NAMALWA (cell line): ENCODE measurements at regions not wholly inside any gene's neighbourhood (a gene's known extent, or its start where the extent isn't known, plus 50 kb on each side); places are given as distances from the start of the nearest gene placed in this dataset.

Experiments
- DNase-seq: peaks from one replicate; pipeline ENCODE4 v3.0.0-alpha.2; 2015; ENCODE audit warnings: low spot score

DNA sequence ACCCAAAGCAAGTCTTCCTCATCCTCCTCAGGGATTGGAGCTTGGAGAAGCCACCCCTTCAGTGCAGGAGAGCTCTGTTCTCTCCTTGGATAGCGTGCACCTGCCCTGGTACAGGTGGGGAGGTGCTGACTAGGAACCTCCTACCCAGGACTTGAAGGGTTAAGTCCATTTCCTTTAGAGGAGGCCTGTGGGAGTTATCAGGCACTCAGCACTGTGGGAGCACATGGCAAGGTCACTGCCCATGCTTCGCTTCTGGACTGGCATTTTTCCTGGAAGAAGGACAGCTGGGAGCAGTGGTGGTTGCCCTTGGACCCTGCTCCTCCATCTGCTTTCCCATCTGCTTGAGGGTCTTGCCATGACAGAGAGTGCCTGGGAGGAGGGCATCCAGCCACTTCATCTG is 142.8 kb downstream of the CXCL12 start:
- no peak for DNase-seq

GRCh38 chr10:44240584-44241205 is 144.2 kb downstream of the CXCL12 start:
- no peak for DNase-seq

- no peak for DNase-seq
These were observed 146.7 kb downstream of the CXCL12 start for GRCh38 chr10:44238212-44238611.

DNA sequence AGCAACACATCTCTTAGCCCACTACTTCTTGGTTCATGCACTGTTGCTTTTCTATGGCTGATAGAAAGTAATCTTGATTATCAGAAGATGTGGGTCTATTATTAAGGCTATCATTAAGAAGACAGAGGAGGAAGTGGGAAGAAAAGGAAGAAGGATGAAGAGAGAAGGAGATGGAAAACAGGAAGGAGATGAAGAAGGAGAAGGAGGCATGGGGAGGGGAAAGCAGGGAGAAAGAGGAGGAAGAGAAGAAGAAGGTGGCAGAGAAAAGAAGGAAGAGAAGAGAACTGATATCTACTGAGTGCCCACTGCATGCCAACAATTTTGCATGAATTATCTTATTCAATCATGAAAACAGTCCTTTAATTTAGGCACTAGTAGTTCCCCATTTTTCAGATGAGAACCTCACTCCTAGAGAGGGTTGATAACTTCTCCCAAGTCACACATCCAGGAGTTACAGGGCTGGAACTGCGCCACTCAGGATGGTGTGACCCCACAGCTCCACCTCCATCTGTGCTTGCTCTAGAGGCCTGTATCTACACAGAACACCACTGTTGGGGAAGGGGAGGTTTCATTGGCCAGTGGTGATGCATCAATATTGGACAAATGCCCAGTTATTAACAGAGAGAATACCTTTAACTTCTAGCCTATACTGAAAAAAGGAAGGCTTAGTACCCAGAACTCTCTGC is 147.4 kb downstream of the CXCL12 start:
- no peak for DNase-seq

- no peak for DNase-seq
These were observed 149.5 kb downstream of the CXCL12 start for GRCh38 chr10:44235363-44235762.

- DNase-seq = no peak
These were observed 150.4 kb downstream of the CXCL12 start for GRCh38 chr10:44234483-44234875.

DNA sequence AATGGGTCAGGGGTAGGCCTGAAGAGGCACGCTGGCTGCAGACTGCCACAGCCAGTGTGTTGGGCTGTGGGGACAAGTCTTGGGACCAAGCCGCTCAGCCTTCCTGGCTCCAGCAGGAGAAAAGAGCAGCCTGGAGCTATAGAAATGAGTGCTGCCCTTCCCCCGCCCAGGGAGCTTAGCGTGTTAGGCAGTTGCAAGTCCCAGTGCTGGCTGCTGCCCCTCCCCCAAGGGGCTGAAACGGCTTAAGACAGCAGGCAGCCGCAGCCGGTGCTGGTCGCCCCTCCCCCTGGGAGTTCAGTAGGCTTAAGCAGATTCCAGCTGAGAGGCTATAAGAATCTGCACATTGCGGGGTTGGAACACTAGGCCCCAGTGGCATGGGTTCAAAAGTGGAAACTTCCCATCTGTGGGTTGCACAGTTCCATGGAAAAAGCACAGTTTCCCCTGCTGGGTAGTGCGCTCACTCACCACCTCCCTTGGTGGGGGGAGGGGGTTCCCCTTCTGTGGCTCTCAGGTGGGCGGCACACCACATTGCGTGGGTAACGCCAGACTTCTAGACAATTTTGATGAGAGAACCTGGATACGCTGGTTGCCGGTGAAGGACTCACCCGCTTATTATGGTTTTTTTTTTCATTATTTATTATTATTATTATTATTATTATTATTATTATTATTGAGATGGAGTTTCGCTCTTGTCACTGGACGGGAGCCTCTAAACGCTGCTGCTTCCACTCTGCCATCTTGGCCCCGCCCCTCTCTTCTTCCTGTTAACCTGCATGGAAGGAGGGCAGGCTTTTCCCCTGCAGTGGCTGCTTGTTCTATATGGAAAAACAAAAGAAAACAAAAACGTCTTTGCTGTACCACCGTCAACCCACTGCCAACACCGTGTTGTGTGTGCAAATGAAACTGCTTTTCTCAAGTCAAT is 151.1 kb downstream of the CXCL12 start:
- DNase-seq = no peak

DNA sequence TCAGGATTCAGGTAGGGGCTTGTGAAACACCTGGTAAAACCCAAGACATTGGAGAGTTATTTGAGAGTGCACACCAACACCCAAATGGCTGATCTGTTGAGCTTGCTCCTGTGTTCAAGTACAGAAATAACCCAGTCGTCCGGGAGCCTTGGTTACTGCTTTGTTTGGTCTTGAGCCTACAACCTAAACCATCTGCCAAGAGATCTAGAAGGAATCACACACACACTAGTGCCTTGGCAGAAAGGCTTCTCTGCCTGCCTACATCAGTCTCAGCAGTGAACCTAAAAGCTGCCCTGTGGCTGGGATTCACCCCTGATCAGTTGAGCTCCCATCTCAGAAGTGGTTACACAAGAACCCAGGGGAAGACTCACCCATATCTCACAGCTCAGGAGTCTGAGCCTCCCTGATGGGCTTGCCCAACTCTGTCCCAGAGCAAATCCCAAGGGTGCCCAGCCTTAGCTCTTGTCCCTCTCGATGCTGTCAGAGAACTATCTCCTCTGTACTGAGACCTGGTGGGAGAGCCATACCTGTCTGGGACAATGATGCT is 167.6 kb downstream of the CXCL12 start:
- DNase-seq = no peak

- no peak for DNase-seq
These were observed 168.8 kb downstream of the CXCL12 start for GRCh38 chr10:44216073-44216472.

GRCh38 chr10:44209811-44210210 is 175.1 kb downstream of the CXCL12 start:
- no peak for DNase-seq

DNA sequence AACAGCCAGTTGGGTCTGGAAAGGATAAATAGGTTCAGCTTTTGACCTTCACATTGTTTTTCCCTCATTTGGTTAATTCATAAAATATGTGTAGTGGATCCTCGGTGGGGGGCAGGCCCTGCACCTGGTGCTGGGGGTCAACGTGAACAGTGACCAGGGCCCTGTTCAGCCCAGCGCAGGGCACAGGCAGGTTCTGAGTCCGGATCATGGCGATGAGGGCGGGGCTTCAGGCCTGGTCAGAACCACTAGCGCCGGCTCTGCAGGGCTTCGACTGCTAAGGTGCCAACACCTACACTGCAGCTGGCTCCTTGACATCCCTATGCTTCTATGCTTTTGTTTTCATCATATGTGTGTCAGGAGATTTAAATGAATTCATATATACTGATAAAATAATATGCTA is 177.7 kb downstream of the CXCL12 start:
- DNase-seq = no peak

DNA sequence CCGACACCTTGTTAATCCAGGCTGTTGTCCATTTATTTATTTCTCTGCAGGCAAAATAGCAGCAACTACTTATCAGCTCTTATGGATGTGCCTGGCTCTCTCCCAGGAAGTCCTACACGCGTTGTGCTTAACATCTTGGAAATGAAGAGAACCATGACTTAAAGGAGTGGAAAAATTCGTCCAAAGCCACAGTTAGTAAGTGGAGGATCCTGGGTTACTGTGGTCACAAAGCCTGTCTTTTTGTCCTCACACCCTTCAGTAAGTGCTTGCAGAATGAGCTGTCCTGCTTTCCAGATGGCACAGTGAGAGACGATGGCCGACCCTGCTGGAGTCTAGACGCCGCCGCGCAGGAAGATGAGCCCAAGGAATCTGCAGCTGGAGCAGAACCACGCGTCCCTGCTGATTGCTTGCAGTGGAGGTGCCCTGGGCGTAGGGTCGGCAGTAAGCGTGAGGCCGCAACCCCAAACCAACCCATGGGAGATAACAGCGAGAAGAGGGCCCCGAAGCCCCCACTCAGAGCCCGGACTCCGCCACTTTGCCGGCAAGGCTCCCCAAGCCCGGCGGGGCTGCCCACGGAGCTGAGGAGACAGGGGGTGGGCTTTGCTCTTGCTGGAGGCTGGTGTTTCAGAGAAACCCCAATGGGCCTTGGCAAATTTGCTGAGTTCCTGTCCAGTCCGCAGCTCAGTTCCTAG is 178.6 kb downstream of the CXCL12 start:
- DNase-seq = no peak

DNA sequence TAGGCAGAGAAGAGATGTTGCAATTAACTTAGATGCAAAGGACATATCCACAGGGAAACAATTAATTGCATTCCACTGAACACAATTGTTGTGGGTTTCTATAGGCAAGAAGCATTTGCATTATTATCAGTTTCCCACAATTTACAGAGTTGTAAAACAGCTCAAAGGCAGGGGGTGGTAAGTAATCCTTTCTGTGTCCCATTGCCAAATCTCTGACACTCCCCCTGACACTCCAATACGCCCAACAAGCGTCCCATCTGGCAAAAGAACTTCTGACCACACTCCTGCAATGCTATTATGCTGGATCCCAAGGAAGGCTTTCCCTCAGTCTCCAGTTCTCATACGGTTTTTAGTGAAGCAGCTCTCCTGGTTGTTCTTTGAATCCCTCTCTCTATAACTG is 179.8 kb downstream of the CXCL12 start:
- DNase-seq = no peak

GRCh38 chr10:44203535-44203934 is 181.4 kb downstream of the CXCL12 start:
- no peak for DNase-seq

DNA sequence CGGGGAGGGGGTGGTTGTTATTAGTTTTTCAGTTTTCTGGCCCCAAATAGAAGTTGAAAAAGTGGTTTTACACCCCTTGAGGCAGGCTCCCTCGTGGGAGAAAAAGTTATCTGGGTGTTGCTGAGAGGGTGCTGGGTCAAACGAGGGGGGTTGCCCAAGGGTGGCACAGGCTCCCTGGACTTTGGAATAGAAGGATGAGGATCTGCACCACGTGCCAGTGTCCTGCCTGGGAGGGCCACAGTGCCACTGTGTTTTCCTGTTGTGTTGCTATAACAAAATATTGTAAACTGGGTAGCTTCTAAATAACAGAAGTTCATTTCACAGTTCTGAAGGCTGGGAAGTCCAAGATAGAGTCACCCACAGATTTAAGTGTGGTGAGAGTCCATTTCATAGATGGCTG is 181.9 kb downstream of the CXCL12 start:
- DNase-seq = no peak

DNA sequence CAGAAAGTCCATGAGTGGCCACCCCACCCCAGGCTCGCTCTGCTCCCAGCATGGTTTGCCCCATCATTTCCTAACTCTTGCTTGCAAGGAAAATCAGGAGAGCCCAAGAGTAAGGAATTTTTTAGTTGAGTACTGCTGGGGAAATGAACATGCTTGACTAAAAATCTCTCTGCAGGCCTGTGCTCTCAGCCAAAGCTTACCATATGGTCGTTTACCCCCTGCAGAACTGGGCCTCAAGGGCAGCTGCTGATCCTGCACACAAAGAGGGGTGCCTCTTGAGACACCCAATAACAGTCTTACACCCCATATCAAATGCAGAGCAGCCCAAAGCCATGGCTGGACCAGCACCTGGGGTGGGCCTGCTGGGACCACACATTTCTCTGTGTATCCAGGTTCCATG is 183.2 kb downstream of the CXCL12 start:
- DNase-seq = no peak

GRCh38 chr10:44201011-44201410 is 183.9 kb downstream of the CXCL12 start:
- no peak for DNase-seq

- no peak for DNase-seq
These were observed 184.8 kb downstream of the CXCL12 start for GRCh38 chr10:44199991-44200655.

DNA sequence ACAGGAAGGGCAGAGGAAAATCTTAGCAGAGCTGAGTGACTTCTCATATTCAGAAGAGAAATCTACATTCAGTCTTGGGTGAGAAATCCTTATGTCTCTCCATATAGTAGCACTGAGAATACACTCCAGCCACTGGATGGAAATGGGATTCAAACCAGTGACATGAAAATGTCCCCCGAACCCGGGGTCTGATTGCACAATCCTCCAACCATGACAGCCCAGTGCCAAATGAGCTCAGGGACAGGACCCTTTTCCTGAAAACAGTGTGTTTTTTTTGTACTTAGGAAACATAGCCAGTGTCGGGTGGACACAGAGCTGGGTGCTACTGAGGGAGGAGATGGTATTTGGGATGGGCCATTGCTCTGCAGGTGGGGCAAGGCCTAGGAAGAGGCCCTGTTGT is 185.6 kb downstream of the CXCL12 start:
- no peak for DNase-seq

DNA sequence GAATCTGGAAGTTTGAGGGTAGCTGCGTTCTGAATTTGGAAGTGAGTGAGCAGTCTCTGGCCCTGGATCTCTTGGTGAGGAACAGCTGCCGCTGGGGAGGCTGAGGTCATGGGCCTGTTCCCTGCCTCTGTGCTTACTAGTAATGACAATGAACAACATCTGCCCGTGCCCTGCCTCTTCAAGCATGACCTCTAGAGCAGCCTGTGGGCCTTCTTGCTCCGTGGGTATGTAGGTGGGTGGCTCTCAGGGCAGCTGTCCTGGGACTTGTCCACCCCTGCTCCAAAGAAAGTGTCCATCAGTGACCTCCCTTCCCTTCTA is 186.2 kb downstream of the CXCL12 start:
- no peak for DNase-seq

DNA sequence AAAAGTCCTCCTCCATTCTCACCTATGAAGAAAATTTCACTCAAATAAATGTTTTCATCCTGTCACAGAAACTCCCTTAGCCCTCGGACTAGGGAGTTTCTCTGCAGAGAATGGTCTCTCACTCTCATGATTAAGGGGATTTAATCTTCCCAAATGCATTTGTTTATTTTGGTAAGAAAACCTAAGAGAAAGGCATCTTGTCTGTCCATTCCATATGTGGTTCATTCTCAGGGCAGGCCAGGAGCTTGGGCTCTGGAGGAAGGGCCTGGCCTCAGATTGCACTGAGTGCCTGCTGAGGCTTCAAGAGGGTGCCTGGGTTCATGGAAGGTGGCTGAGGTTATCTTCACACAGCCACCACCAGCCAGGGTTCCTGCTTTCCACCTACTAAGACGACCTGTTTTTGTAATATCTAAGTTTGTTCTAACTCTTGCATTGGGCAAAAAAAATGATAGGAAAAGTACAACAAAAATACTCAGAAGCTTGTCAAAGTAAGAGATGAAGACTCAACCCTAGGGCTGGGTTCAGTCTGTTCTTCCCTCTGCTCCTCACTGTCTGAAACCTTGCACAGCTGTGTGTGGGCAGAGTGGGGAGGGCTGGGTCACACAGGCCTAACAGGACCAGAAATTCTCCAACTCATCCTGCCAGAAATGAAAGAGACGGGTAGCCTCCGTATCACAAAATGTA is 186.7 kb downstream of the CXCL12 start:
- no peak for DNase-seq
